Calu3 (cell line): ENCODE measurements at regions not wholly inside any gene's neighbourhood (a gene's known extent, or its start where the extent isn't known, plus 50 kb on each side); places are given as distances from the start of the nearest gene placed in this dataset.
"Not testable (repeated sequence)": the region's sequence is repeated elsewhere in the genome, so short reads cannot be mapped to it uniquely, and the experiment has no call there.

Source experiments
- BruUV-seq: library from RNA; stranded (reverse); fragments of 400-500 nt; replicated peaks from 2 replicates; lab custom pipeline; 2021; lab: Mats Ljungman, UMichigan
- CTCF ChIA-PET: fragments of 300-600 bp; sonication (Branson Sonifier 250); formaldehyde crosslinking; loops from one replicate; lab custom pipeline; 2022; ENCODE audit warnings: antibody characterized with exemption; lab: Charles Lee
- DNase-seq: peaks from one replicate; pipeline ENCODE4 v3.0.0; 2022
- H3K27ac Mint-ChIP-seq: one replicate; pipeline ENCODE4 v1.8.0; 2022; ENCODE audit warnings: mixed read lengths; ENCODE audit not compliant: unreplicated experiment
- H3K27me3 Mint-ChIP-seq: one replicate; pipeline ENCODE4 v1.8.0; 2022; ENCODE audit warnings: mixed read lengths; ENCODE audit not compliant: unreplicated experiment
- H3K36me3 Mint-ChIP-seq: one replicate; pipeline ENCODE4 v1.8.0; 2022; ENCODE audit warnings: mild to moderate bottlenecking, moderate library complexity, mixed read lengths; ENCODE audit not compliant: insufficient read depth, unreplicated experiment
- H3K4me1 Mint-ChIP-seq: one replicate; pipeline ENCODE4 v1.8.0; 2022; ENCODE audit warnings: mild to moderate bottlenecking, low read depth, mixed read lengths; ENCODE audit not compliant: unreplicated experiment
- H3K4me3 Mint-ChIP-seq: one replicate; pipeline ENCODE4 v1.8.0; 2022; ENCODE audit warnings: mild to moderate bottlenecking, low read depth, moderate library complexity, mixed read lengths; ENCODE audit not compliant: unreplicated experiment
- H3K9me3 Mint-ChIP-seq: one replicate; pipeline ENCODE4 v1.8.0; 2022; ENCODE audit warnings: low read depth, mixed read lengths; ENCODE audit not compliant: unreplicated experiment
- CTCF ChIP-seq: fragments of 200-600 bp; IDR thresholded peaks from one replicate; pipeline ENCODE4 v1.8.0; 2022; ENCODE audit warnings: antibody characterized with exemption; ENCODE audit not compliant: unreplicated experiment
- intact Hi-C: fragments of 100-400 bp; cut with micrococcal nuclease; formaldehyde crosslinking; loops from one replicate; pipeline ENCODE4 v1.10.0; 2022; ENCODE audit not compliant: unreplicated experiment

GRCh38 chr10:94156453-94156852, 162.7 kb downstream of the PLCE1 start:
- no peak for TF ChIP-seq CTCF
- no peak for DNase-seq
- Mint-ChIP-seq H3K4me3 (no peak overlapping the region), H3K27me3 (no peaks in the 10 kb centered on the region), H3K36me3 (no peaks in the 10 kb centered on the region), H3K9me3 (peaks cover 2% of the 10 kb centered on the region), H3K4me1 (no peaks in the 10 kb centered on the region), H3K27ac (no peak overlapping the region)
- BruUV-seq: no TSS peak
- intact Hi-C loops: no loop called here
- CTCF ChIA-PET: no interaction called here

GRCh38 chr10:94165158-94165611, 171.5 kb downstream of the PLCE1 start:
- Mint-ChIP-seq H3K4me3 (peak overlapping the region; percentile 68), H3K27me3 (peaks cover 18% of the 10 kb centered on the region)
- DNase-seq: peak; percentile 47
- H3K4me1 Mint-ChIP-seq, H3K36me3 Mint-ChIP-seq, BruUV-seq, intact Hi-C loops, H3K27ac Mint-ChIP-seq, H3K9me3 Mint-ChIP-seq: not testable (repeated sequence)
- CTCF ChIA-PET: interaction anchor here (0.6 to 1.1 kb wide), 2 partner anchors 248 to 1030 kb away, joined by 4 read pairs; no protein-coding TSS in a partner anchor

- BruUV-seq: no TSS peak
- DNase-seq: no peak
- no peaks in the 10 kb centered on the region for H3K9me3 Mint-ChIP-seq
- H3K27ac Mint-ChIP-seq: no peak overlapping the region
- H3K27me3 Mint-ChIP-seq: peaks cover 68% of the 10 kb centered on the region
- intact Hi-C loops: no loop called here
- no peaks in the 10 kb centered on the region for H3K4me1 Mint-ChIP-seq
- no peak overlapping the region for H3K4me3 Mint-ChIP-seq
- no peaks in the 10 kb centered on the region for H3K36me3 Mint-ChIP-seq
- no peak for TF ChIP-seq CTCF
- CTCF ChIA-PET: no interaction called here
Measured at GRCh38 chr10:94172332-94172731, 178.6 kb downstream of the PLCE1 start.

GRCh38 chr10:94173594-94173993, 179.9 kb downstream of the PLCE1 start:
- Mint-ChIP-seq H3K4me3 (no peak overlapping the region), H3K27ac (no peak overlapping the region), H3K9me3 (no peaks in the 10 kb centered on the region), H3K4me1 (no peaks in the 10 kb centered on the region), H3K36me3 (no peaks in the 10 kb centered on the region), H3K27me3 (peaks cover 78% of the 10 kb centered on the region)
- intact Hi-C loops: no loop called here
- CTCF ChIA-PET: no interaction called here
- TF ChIP-seq CTCF: no peak
- no peak for DNase-seq
- no TSS peak for BruUV-seq

GRCh38 chr10:94174838-94175237, 181.1 kb downstream of the PLCE1 start:
- Mint-ChIP-seq H3K27ac (no peak overlapping the region), H3K36me3 (no peaks in the 10 kb centered on the region), H3K4me3 (no peak overlapping the region), H3K27me3 (peaks cover 66% of the 10 kb centered on the region), H3K9me3 (no peaks in the 10 kb centered on the region), H3K4me1 (no peaks in the 10 kb centered on the region)
- CTCF ChIA-PET: no interaction called here
- no peak for TF ChIP-seq CTCF
- DNase-seq: no peak
- intact Hi-C loops: no loop called here
- BruUV-seq: no TSS peak
